ENCODE measurements at regions not wholly inside any gene's neighbourhood (a gene's known extent, or its start where the extent isn't known, plus 50 kb on each side); places are given as distances from the start of the nearest gene placed in this dataset.

DNA sequence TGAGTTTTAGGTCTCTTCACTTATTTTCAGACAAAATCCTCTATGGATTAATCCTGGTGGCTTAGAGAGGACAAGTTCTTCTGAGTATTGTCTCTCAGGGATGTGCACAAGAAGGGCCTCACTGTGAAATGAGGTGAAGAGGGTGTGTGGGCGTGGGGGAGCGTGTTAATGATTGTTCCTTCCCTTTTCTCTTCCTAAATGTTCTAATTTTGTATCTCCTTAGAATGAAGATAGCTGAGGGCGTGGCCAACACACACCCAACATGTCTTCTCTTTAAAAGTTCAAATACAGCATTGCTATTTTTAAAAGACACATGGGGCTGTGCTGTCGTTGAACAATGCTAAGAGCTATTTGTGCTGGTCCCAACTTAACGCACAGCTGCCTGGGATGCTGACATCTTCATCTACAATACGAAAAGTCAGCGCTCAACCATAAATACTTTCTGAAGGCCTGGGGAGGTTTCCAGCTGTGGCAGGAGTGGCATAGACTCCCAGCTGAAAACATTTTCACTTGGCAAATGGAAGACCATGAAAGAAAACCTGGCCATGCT is 135.9 kb downstream of the JCAD start:
- DNase-seq = no peak

- DNase-seq = no peak
These were observed 136.5 kb downstream of the JCAD start for GRCh38 chr10:29922892-29923291.

DNA sequence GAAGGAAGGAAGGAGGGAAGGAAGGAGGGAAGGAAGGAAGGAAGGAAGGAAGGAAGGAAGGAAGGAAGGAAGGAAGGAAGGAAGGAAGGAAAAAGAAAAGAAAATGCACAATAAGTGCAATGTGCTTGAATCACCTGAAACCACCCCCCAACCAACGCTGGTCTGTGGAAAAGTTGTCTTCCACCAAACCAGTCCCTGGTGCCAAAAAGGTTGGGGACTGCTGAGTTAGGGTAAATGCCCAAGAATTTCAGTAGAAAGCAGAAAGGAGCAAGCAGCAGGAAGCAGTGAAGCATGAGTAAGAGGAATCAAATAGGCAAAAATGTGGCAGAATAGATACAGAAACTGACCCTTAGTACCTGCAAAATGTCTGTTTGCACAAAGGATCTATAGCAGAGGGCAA is 137.2 kb downstream of the JCAD start:
- DNase-seq = no peak

DNA sequence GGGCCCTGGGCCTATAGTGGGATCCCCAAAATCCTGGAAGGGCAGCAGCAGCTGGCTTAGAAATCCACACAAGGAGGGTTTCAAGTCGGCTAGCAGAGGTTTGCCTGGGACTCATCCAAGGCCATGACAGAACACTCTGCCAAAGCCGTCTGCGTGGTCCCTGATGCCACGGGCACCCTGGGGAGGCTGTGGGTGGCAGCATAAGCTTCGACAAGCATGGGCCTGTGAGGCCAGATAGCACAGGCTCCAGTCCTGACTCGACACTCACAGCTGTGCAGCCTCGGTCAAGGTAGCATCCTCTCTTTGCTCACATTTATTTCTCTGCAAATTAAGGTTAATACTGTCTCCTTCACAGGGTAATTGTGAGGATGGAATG is 138.3 kb downstream of the JCAD start:
- no peak for DNase-seq

DNA sequence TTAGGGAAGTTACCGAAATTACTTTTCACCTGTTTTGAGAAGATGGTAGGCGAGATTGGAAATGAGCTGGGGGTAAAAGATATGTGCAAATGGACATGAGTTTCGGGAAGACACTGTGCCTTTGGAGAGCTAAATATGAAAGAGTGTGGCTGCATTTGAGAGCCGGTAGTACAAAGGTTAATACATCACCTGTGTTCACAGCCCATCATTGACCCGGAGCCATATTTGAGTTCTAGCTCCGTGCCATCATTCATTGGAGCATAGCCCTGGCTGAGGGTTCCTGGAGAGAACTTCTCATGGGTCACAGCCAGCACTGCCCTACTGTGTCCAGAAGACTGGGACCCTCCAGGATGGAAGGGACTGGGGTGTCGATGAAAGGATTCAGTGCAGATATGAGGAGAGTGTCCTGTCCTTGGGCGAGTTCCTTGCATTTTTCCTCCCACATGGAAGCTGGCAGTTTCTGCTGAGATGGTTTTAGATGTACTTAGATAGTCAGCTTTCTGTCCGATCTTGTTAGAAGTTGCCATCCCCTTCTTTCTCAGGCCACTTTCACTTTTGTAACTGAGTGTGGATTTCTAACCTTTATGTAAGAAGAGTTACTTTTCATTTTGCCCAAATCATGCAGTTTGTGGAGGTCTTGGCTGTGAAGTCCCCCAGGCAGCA is 138.8 kb downstream of the JCAD start:
- no peak for DNase-seq

- no peak for DNase-seq
These were observed 140.6 kb downstream of the JCAD start for GRCh38 chr10:29918623-29919400.

DNA sequence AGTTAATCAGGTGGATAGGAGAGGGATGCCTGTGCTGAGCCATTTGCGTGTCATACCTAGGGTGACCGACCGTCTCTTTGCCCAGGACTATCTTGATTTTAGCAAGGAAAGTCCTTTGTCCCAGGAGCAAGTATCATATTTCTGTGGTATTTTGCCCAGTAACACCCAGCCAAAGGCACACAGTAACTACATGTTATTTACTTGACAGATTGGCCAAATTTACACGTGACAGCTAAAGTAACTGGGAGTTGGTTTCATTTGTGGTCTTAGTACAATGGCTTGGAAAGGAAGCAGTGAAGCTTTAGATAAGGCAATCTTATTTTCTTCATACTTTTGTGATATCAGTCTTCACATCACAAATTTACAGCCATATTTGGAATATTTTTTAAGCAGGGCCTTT is 142.1 kb downstream of the JCAD start:
- DNase-seq = no peak

DNA sequence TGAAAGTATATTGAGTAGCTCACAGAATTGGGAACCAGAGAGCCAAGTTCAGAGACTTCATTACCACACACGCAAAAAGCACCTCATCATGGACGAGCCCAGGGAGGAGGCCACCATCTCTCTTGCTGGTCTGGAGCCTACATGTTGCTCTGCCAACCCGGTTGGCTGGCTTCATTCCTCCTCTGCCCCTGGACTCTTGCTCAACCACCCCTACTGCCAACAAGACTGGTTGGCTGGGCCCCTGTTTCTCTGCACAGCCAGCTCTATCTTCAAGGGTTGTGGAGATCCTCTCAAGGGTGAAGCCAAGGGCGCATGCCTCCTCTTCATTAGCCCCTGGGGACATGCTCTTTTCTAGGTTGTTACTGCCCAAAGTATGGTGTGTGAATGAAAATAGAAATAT is 142.7 kb downstream of the JCAD start:
- no peak for DNase-seq

- DNase-seq = no peak
These were observed 144.2 kb downstream of the JCAD start for GRCh38 chr10:29914986-29915785.

- DNase-seq = no peak
These were observed 150.4 kb downstream of the JCAD start for GRCh38 chr10:29908962-29909361.

- no peak for DNase-seq
These were observed 158.5 kb downstream of the JCAD start for GRCh38 chr10:29900865-29901264.

GRCh38 chr10:29897999-29898716 is 161.2 kb downstream of the JCAD start:
- DNase-seq = no peak

DNA sequence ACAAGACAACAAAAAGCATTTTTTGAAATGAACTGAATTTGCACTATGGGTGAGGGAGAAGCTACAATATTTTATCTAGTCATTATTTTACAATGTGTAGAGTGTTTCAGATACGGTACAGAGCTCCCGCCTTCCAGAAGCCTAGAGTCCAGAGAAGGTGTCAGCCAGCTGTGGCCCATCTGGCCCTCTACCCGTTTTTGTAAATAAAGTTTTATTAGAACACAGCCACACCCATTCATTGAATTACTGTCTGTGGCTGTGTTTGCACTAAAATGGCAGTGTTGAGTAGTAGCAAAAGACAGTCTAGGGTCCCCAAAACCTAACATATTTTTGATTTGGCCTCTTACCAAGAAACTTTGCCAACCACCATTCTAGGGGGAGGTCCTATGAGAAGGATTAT is 162.0 kb downstream of the JCAD start:
- DNase-seq = no peak

DNA sequence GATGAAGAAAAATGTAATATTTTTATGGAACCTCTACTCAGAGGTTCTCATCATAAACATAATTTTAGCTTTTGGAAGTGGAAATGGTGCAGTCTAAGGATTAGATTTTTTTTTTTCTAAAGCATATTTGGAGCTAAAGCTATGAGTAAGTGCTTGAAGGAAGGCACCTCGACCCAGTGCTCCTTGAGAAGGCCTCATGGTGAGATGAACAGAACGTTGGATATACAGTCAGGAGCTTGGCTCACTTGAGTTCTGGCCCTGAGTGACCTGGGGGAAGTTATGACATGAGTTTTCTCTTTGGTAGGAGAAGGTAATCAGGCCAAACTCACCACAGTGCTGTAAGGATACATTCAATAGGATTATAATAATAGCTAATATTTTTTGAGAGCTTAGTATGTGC is 163.3 kb downstream of the JCAD start:
- no peak for DNase-seq

DNA sequence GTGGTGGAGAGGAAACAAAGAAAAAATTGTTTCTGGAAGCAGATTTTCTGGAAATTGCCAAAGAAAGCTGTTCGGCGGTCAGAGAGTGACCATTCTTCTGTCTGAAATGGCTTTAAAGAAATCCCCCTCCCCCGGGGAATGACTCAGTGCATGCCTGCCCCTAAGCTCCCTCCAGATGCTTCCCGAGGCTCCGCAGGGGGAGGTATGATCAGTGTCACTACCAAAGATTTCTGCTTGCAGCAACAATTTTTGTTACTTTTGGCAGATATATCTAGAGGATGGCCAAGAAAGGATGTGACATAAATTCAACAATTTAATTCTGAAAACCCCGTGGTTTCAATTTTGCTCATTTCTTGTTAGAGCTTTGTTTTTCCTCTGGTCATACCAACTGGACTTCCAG is 163.9 kb downstream of the JCAD start:
- peak; percentile 88 for DNase-seq

GRCh38 chr10:29888321-29888720 is 171.1 kb downstream of the JCAD start:
- no peak for DNase-seq

DNA sequence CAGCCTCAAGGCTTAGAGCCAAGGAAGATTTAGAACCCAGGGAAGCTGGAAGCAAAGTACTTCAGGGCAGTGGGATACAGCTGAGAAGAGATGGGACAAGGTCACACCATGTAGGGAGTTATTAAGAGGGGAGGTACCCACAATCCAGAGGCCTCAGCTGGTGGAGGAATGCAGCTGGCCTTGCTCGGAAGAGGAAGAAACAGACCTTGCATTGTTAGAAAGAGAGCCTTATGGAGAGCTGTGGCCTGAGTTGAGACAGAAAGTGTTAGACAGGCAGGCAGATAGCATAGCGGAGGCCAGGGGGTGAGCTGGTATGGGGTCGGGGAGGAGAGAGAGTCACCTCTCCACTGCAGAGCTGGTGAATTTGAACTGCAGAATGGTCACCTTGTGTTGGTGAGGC is 173.1 kb downstream of the JCAD start:
- no peak for DNase-seq

GRCh38 chr10:29883231-29883630 is 176.2 kb downstream of the JCAD start:
- no peak for DNase-seq

DNA sequence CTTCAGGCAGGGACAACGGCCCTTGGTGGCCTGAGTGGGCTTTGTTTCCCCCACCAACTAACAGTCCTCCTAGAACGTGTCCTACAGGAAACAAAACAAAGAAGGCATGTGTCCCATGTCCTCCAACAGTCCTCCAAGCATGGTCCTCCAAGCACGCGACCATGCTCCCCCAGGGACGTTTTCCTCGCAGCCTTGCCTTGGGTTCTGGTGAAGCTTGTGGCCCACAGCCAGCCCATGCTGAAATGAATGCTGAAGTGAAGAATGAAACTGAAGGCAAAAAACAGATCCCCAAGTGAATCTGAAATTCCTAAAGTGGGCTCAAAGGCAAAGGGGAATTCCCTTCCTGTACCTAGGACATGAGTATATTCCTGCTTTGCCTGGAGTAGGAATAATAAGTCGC is 176.6 kb downstream of the JCAD start:
- DNase-seq = no peak

DNA sequence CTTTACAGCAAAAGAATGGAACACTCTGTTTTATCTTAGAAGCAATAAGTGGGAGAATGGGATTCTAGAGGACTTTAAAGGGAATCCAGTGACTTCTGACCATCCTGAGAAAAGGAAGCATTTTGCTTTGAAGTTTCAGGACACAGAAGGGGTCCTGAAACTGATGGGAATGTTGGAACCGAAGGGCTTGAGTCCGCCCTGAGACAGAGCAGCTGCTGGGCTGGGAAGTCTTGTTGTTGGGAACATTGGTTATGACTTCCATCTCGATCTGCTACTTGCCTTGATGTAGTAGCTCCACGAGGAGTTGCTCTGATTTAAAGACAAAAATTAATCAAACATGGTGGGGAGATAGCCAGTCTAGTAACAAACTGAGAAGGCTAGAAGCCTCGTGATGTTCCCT is 177.6 kb downstream of the JCAD start:
- no peak for DNase-seq

- no peak for DNase-seq
These were observed 178.0 kb downstream of the JCAD start for GRCh38 chr10:29881336-29881771.

DNA sequence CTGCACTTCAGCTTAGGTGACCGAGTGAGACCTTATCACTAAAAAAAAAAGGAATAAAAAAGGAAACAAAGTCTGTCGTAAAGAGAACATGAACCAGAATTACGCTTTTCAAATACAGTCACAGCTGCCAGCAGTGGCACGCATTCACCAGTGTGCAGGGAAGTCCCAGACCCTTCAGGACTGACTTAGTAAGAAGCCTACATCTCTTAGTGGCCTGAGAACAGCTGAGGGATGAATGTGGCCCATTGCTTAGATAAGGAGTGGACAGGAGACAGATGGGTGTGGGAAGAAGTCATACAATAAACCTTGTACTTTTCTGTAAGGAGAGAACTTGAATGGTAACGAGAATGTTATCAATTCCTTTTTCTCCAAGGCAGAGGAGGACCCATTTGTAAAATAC is 178.5 kb downstream of the JCAD start:
- DNase-seq = no peak

- DNase-seq = no peak
These were observed 179.5 kb downstream of the JCAD start for GRCh38 chr10:29879862-29880261.
